VCaP (cell line): ENCODE measurements at regions not wholly inside any gene's neighbourhood (a gene's known extent, or its start where the extent isn't known, plus 50 kb on each side); places are given as distances from the start of the nearest gene placed in this dataset.

Experiments used
- H3K27ac ChIP-seq: fragments of 450-650 bp; 2 replicates; pipeline ENCODE4 v1.5.1; 2017
- CTCF ChIP-seq: fragments of 450-650 bp; conservative IDR thresholded peaks from 2 replicates; pipeline ENCODE4 v1.5.1; 2017; ENCODE audit warnings: mild to moderate bottlenecking, moderate library complexity

- no peak for TF ChIP-seq CTCF
- no peak overlapping the region for H3K27ac ChIP-seq
Measured at GRCh38 chr1:22374001-22374400, 77.7 kb upstream of the ZBTB40 start.

- H3K27ac ChIP-seq, result no peak overlapping the region
- TF ChIP-seq CTCF, result no peak
Measured at GRCh38 chr1:22375601-22376000, 76.0 kb upstream of the ZBTB40 start.

- H3K27ac ChIP-seq, result no peak overlapping the region
- TF ChIP-seq CTCF, result no peak
Measured at GRCh38 chr1:22376001-22376400, 75.7 kb upstream of the ZBTB40 start.

GRCh38 chr1:22376546-22376945 lies 75.1 kb upstream of the ZBTB40 start:
- no peak for TF ChIP-seq CTCF
- no peak overlapping the region for H3K27ac ChIP-seq

GRCh38 chr1:22376976-22377375 lies 74.7 kb upstream of the ZBTB40 start:
- H3K27ac ChIP-seq, result no peak overlapping the region
- no peak for TF ChIP-seq CTCF

- no peak overlapping the region for H3K27ac ChIP-seq
- TF ChIP-seq CTCF, result no peak
Measured at GRCh38 chr1:22379566-22379965, 72.1 kb upstream of the ZBTB40 start.

GRCh38 chr1:22380024-22380785 lies 71.4 kb upstream of the ZBTB40 start:
- H3K27ac ChIP-seq, result no peak overlapping the region
- no peak for TF ChIP-seq CTCF
